WTC11 (cell line): ENCODE measurements at regions not wholly inside any gene's neighbourhood (a gene's known extent, or its start where the extent isn't known, plus 50 kb on each side); places are given as distances from the start of the nearest gene placed in this dataset.

Experiments used
- ATAC-seq: fragments of 200-7000 bp; cut with Tn5 transposase; 2 replicates; pipeline ENCODE4 v1.10.0; 2021; ENCODE audit warnings: mild to moderate bottlenecking, moderate library complexity
- CTCF ChIA-PET: fragments of 300-600 bp; sonication (Branson Sonifier 250); formaldehyde crosslinking; loops from one replicate; lab custom pipeline; 2021; ENCODE audit warnings: antibody characterized with exemption; lab: Charles Lee
- POLR2A ChIA-PET: fragments of 350-600 bp; sonication (Branson Sonifier 250); formaldehyde crosslinking; loops from one replicate; lab custom pipeline; 2021; ENCODE audit warnings: antibody characterized with exemption; lab: Charles Lee
- DNase-seq: peaks from one replicate; pipeline ENCODE4 v3.0.0; 2021; ENCODE audit warnings: low spot score
- H3K27ac Mint-ChIP-seq: 2 replicates; pipeline ENCODE4 v1.8.0; 2021; ENCODE audit warnings: mixed read lengths
- H3K27me3 Mint-ChIP-seq: 2 replicates; pipeline ENCODE4 v1.8.0; 2021; ENCODE audit warnings: low read depth, mild to moderate bottlenecking, moderate library complexity, mixed read lengths
- H3K36me3 Mint-ChIP-seq: 2 replicates; pipeline ENCODE4 v1.8.0; 2021; ENCODE audit warnings: mixed read lengths
- H3K4me1 Mint-ChIP-seq: 2 replicates; pipeline ENCODE4 v1.8.0; 2022; ENCODE audit warnings: mixed read lengths
- H3K4me3 Mint-ChIP-seq: 2 replicates; pipeline ENCODE4 v1.8.0; 2021; ENCODE audit warnings: mild to moderate bottlenecking, moderate library complexity, mixed read lengths
- H3K9me3 Mint-ChIP-seq: 2 replicates; pipeline ENCODE4 v1.8.0; 2021; ENCODE audit warnings: mixed read lengths
- AR ChIP-seq: fragments of 250-450 bp; sonication (Bioruptor Pico); IDR thresholded peaks from 2 replicates; pipeline ENCODE4 v1.9.0; 2021; ENCODE audit warnings: mild to moderate bottlenecking
- CDX4 ChIP-seq: fragments of 250-450 bp; sonication (Bioruptor Pico); IDR thresholded peaks from 2 replicates; pipeline ENCODE4 v1.9.0; 2021; ENCODE audit warnings: moderate library complexity, mild to moderate bottlenecking, inconsistent platforms, borderline replicate concordance
- E2F1 ChIP-seq: sonication (generic); formaldehyde crosslinking; IDR thresholded peaks from 2 replicates; pipeline ENCODE4 v1.8.0; 2022; ENCODE audit warnings: mild to moderate bottlenecking, missing genetic modification reagents
- E2F4 ChIP-seq: sonication (generic); formaldehyde crosslinking; IDR thresholded peaks from 2 replicates; pipeline ENCODE4 v1.8.1; 2022; ENCODE audit warnings: low read depth, mild to moderate bottlenecking, moderate library complexity, missing genetic modification reagents, borderline replicate concordance
- ESRRA ChIP-seq: sonication (generic); formaldehyde crosslinking; IDR thresholded peaks from 2 replicates; pipeline ENCODE4 v1.8.1; 2022; ENCODE audit warnings: mild to moderate bottlenecking, missing genetic modification reagents, borderline replicate concordance
- ETV6 ChIP-seq: sonication (generic); formaldehyde crosslinking; IDR thresholded peaks from 2 replicates; pipeline ENCODE4 v1.8.1; 2022; ENCODE audit warnings: mild to moderate bottlenecking, missing genetic modification reagents
- JUN ChIP-seq: sonication (generic); formaldehyde crosslinking; IDR thresholded peaks from 2 replicates; pipeline ENCODE4 v1.8.0; 2023; ENCODE audit warnings: mild to moderate bottlenecking, missing genetic modification reagents
- MAX ChIP-seq: sonication (generic); formaldehyde crosslinking; IDR thresholded peaks from 2 replicates; pipeline ENCODE4 v1.8.0; 2022; ENCODE audit warnings: mild to moderate bottlenecking, missing genetic modification reagents
- MLX ChIP-seq: sonication (generic); formaldehyde crosslinking; IDR thresholded peaks from 2 replicates; pipeline ENCODE4 v1.8.1; 2023; ENCODE audit warnings: mild to moderate bottlenecking, missing genetic modification reagents, moderate library complexity
- NFE2L1 ChIP-seq: sonication (generic); formaldehyde crosslinking; IDR thresholded peaks from 2 replicates; pipeline ENCODE4 v1.8.1; 2023; ENCODE audit warnings: missing genetic modification reagents
- NR2C2 ChIP-seq: sonication (generic); formaldehyde crosslinking; IDR thresholded peaks from 2 replicates; pipeline ENCODE4 v1.8.0; 2022; ENCODE audit warnings: mild to moderate bottlenecking, missing genetic modification reagents
- SMAD4 ChIP-seq: sonication (generic); formaldehyde crosslinking; IDR thresholded peaks from 2 replicates; pipeline ENCODE4 v1.8.0; 2022; ENCODE audit warnings: mild to moderate bottlenecking, missing genetic modification reagents
- SOX15 ChIP-seq: fragments of 250-450 bp; sonication (Bioruptor Pico); IDR thresholded peaks from 2 replicates; pipeline ENCODE4 v1.9.0; 2021; ENCODE audit warnings: mild to moderate bottlenecking
- TEAD4 ChIP-seq: sonication (generic); formaldehyde crosslinking; IDR thresholded peaks from 2 replicates; pipeline ENCODE4 v1.8.0; 2022; ENCODE audit warnings: mild to moderate bottlenecking, missing genetic modification reagents
- TP53 ChIP-seq: sonication (generic); formaldehyde crosslinking; IDR thresholded peaks from 2 replicates; pipeline ENCODE4 v1.8.1; 2023; ENCODE audit warnings: mild to moderate bottlenecking, missing genetic modification reagents
- USF1 ChIP-seq: sonication (generic); formaldehyde crosslinking; IDR thresholded peaks from 2 replicates; pipeline ENCODE4 v1.8.0; 2022; ENCODE audit warnings: mild to moderate bottlenecking, missing genetic modification reagents
- USF2 ChIP-seq: sonication (generic); formaldehyde crosslinking; IDR thresholded peaks from 2 replicates; pipeline ENCODE4 v1.8.1; 2023; ENCODE audit warnings: mild to moderate bottlenecking, missing genetic modification reagents, moderate library complexity
- ZNF671 ChIP-seq: fragments of 250-450 bp; sonication (Bioruptor Pico); IDR thresholded peaks from 2 replicates; pipeline ENCODE4 v1.8.0; 2021; ENCODE audit warnings: mild to moderate bottlenecking

GRCh38 chr7:110050785-110051184 lies 1040.1 kb upstream of the LRRN3 start:
- DNase-seq: no peak
- TF ChIP-seq E2F1 (no peak), JUN (no peak), MLX (CRISPR knock-in tag) (no peak), TEAD4 (CRISPR knock-in tag) (no peak), TP53 (no peak), SOX15 (CRISPR knock-in tag) (no peak), ETV6 (no peak), MAX (CRISPR knock-in tag) (no peak), AR (CRISPR knock-in tag) (no peak), CDX4 (CRISPR knock-in tag) (no peak), SMAD4 (CRISPR knock-in tag) (no peak), USF2 (CRISPR knock-in tag) (no peak), ESRRA (CRISPR knock-in tag) (no peak), NR2C2 (CRISPR knock-in tag) (no peak), E2F4 (CRISPR knock-in tag) (no peak), NFE2L1 (CRISPR knock-in tag) (no peak)
- H3K4me1 Mint-ChIP-seq: peaks cover 13% of the 10 kb centered on the region
- ChIA-PET CTCF (no interaction called here), POLR2A (no interaction called here)
- H3K27me3 Mint-ChIP-seq: no peaks in the 10 kb centered on the region
- H3K27ac Mint-ChIP-seq: no peak overlapping the region
- H3K9me3 Mint-ChIP-seq: peaks cover 15% of the 10 kb centered on the region
- no peaks in the 10 kb centered on the region for H3K36me3 Mint-ChIP-seq
- ATAC-seq: no peak
- H3K4me3 Mint-ChIP-seq: no peak overlapping the region

GRCh38 chr7:110051372-110051771 lies 1039.6 kb upstream of the LRRN3 start:
- peaks cover 13% of the 10 kb centered on the region for H3K4me1 Mint-ChIP-seq
- no peak for ATAC-seq
- TF ChIP-seq ZNF671 (CRISPR knock-in tag) (no peak), USF1 (no peak)
- H3K9me3 Mint-ChIP-seq: peaks cover 15% of the 10 kb centered on the region
- POLR2A ChIA-PET: no interaction called here
- H3K27ac Mint-ChIP-seq: no peak overlapping the region; the same call in 1 of the 2 replicates
- CTCF ChIA-PET: no interaction called here
- no peak overlapping the region for H3K4me3 Mint-ChIP-seq
- no peaks in the 10 kb centered on the region for H3K27me3 Mint-ChIP-seq
- no peaks in the 10 kb centered on the region for H3K36me3 Mint-ChIP-seq
- DNase-seq: no peak
